GM18519 (cell line): ENCODE measurements at regions not wholly inside any gene's neighbourhood (a gene's known extent, or its start where the extent isn't known, plus 50 kb on each side); places are given as distances from the start of the nearest gene placed in this dataset.
A peak's percentile ranks its signal among the peaks of the same experiment; 100 is the strongest.

ENCODE experiments used
- ATAC-seq: cut with Tn5 transposase; IDR thresholded peaks from one replicate; pipeline ENCODE4 v1.9.1; 2021; ENCODE audit warnings: mild to moderate bottlenecking, moderate library complexity; ENCODE audit not compliant: unreplicated experiment, low FRiP score

- ATAC-seq = no peak
Measured at GRCh38 chr6:142551274-142551811, 249.5 kb downstream of the ADGRG6 start.

DNA sequence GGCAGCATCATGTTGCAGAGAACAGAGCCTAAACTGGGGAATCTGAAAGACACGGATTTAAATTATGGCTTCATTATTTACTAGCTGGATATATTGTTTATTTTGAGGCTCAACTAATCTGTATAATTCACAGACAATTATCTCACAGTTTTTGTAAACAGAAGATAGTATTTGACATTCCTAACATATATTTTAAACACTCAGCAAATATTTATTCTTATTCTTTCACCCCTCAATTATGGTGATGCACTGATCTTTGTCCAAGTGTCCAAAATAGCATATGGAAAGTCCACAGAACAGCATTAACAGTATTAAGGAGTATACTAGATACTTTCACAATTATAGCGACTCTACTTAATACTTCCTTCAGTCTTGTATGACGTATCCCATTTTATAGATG lies 257.0 kb downstream of the ADGRG6 start:
- ATAC-seq = no peak

- no peak for ATAC-seq
Measured at GRCh38 chr6:142561511-142562265, 259.9 kb downstream of the ADGRG6 start.

DNA sequence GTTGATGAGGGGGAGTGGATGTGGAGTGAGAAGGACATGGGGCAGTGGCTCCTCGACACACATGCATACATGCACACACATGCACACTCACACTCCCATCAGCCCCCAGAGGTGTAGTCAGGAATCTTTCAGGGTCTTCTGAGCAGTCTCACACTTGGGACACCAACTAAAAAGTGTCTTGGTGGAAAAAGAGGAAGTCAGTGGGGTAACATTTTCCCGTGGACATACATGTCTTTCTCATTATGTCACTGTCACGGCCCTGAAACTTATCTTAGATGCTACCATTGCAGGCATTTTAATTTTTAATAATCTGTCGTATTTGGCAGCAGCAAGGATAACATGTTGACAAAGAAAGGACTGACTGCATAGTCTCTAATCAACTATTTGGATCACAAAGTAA lies 261.1 kb downstream of the ADGRG6 start:
- no peak for ATAC-seq

GRCh38 chr6:142566628-142567396 lies 265.0 kb downstream of the ADGRG6 start:
- ATAC-seq = peak; percentile 42

GRCh38 chr6:142567461-142567860 lies 265.7 kb downstream of the ADGRG6 start:
- no peak for ATAC-seq

DNA sequence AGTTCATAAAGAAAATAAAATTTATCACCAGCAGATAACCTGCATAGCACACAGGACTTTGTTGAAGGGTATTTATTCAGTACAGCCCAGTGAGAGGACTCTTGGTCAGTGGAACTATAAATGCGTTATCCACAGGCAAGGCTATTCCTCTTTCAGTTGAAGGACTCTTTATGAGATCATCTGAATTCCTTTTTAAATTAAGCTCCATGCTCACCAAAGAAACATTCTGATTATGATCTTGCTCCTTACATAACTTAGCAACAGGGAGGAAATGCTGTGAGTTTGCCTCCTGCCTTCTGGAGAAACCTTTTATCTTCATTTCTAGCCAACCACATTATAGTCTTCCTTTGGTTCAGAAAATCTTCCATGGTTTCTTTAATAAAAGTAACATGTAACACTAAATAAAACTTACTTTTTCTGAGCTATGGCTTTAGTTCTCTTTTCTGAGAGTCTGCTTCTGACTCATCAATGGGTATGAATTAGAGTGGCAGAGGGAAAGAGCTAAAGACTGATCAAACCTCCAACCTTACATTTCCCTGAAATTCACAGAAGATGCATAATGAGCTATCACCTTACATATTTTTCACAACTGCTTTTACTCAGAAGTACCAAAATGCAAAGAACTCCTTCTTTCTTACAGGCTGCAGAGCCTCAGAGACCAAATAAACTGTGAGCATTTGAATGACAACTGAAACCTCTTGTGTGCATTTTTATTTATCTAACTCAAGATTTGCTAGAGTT lies 267.2 kb downstream of the ADGRG6 start:
- ATAC-seq = no peak

DNA sequence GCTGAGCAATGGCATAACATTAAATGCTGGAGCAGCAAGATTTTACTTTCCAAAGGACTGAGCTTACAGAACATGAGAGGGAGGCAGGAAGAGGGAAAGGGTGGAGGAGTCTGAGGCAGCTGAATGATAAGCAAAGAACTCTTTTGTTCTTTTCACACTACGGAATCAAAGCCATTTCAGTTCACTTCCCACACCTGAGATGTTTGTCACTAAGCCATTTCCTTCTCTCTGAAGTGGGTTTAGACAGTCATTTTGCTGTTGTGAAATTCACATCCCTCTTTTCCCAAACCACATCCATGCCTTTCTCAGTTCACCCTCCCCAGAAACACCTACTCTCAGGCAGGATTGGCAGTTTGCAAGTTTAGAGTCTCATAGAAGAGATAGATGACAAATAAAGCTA lies 267.9 kb downstream of the ADGRG6 start:
- no peak for ATAC-seq

DNA sequence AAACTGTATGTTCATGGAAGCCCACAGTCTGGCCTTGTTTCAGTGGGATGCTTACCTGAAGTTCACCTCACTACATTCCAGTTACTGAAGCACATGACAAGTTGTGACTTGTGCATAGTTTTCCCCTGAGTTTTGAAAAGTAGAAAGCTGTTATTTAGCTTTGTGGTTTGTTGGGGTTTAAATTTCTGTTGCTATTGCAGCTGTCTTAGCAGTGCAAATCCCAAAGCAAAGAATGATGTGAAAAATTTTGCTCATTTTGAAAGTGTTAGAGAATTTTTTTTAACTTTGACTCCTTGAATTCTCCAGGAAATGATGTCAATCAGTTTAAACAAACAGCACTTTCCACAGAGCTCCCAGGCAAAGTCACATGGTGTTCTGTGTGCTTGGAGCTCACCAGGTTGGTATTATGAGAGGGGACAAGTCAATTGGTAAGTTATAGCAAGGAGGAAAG lies 268.4 kb downstream of the ADGRG6 start:
- ATAC-seq = no peak

DNA sequence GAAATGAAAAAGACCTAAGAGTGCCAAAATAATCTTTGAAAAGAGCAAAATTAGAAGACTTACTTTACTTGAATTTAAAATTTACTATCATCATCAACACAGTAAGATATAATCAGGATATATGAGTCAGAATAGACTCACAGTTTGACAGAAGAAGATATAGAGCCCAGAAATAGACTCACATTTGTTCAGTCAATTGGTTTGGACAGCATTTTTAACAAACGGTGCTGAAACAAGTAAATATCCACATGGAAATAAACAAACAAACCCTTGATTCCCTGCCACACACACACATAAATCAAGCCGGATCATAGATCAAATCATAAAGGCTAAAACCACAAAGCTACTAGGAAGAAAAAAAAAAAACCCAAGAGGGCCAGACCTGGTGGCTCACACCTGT lies 291.1 kb downstream of the ADGRG6 start:
- ATAC-seq = no peak

DNA sequence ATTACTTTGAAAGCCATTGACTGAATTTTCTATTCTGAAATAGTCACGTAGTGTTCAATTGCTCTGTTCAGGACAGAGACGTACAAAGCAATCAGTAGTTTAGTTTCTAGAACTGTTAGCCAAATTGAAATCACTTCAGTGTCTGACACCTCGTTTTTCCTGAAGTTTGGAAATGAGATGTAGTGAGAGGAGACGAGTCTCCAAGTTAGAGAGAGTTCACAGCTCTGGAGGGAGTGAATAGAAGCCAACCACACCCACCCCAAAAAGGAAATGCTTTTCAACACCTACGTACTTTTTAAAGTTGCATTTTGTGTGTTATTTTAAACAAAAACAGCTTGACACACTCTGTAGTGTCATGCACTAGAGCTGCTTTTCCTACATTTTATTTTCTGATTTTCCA lies 296.0 kb downstream of the ADGRG6 start:
- no peak for ATAC-seq

DNA sequence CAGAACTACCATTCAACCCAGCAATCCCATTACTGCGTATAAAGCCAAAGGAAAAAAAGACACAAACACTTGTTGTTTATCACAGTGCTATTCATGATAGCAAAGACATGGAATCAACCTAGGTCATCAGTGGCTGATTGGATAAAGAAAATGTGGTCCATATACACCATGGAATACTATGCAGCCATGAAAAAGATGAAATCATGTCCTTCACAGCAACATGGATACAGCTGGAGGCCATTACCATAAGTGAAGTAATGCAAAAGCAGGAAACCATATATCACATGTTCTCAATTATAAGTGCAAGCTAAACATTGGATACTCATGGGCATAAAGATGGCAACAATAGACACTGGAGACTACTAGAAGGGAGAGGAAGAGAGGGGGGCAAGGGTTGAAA lies 299.6 kb downstream of the ADGRG6 start:
- ATAC-seq = no peak

DNA sequence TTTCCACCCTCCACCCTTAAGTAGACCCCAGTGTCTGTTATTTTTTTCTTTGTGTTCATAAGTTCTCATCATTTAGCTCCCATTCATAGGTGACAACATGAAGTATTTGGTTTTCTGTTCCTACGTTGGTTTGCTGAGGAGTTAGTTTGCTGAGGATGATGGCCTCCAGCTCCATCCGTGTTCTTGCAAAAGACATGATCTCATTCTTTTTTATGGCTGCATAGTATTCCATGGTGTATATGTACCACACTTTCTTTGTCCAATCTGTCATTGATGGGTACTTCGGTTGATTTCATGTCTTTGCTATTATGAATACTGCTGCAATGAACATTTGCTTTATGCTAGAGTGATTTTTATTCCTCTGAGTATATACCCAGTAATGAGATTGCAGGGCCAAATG lies 301.2 kb downstream of the ADGRG6 start:
- ATAC-seq = no peak

GRCh38 chr6:142605922-142606485 lies 304.2 kb downstream of the ADGRG6 start:
- ATAC-seq = no peak

GRCh38 chr6:142612956-142613355 lies 311.1 kb downstream of the ADGRG6 start:
- no peak for ATAC-seq

- no peak for ATAC-seq
Measured at GRCh38 chr6:142613981-142614380, 312.2 kb downstream of the ADGRG6 start.

- ATAC-seq = no peak
Measured at GRCh38 chr6:142617158-142617557, 315.4 kb downstream of the ADGRG6 start.

- no peak for ATAC-seq
Measured at GRCh38 chr6:142621822-142622221, 320.0 kb downstream of the ADGRG6 start.

DNA sequence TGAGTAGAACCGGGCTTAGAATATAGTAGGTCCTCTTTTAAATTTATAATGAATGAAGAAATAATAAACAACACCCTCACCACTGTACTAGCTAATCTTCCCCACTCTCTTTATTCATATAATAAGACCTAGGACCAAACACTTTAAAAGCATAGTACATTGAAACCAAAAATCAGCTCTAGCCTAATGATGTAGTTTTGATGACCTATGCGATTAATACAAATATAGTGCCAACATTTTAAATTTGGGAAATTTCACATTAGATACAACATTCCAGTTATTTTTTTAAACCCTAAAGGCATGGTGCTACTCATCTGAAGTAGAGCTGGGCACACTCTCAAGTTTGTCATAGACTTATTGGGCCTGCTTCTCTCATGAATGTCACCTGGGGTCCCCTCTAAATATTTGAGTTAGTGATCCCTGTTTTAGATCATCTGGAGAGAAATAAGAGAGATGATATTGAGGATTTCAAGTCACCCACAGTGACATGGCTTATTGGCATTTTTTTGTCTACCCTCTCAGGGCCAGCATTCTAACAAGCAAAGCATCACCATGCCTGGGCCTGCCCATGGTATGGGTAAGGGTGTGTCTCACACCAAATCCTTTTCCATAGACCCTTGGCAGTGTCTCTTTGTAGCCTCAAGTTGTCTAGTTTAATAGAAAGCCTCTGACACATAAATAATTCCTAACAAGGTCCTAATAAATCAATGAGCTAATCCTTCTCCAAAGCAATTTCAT lies 319.8 kb downstream of the HIVEP2 start:
- ATAC-seq = no peak

DNA sequence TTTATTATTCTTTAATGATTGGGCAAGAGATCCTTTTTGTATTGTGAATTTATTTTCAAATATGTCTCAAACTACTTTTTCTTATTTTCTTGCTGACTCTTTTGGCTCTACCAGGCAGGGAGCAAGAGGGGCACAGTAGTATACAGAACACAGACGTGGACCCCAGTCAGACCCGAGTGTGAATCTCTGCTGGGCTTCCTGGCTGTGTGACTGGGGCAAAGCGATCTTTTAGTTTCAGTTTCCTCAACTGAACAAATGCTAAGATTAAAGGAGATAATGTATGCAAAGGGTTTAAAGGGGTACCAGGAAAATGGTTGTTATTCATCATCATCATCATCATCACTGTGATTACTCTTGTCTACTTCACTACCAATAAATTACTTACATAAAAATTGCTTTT lies 317.5 kb downstream of the HIVEP2 start:
- no peak for ATAC-seq
